IPS DF 19.7 (cell line): ENCODE measurements at regions not wholly inside any gene's neighbourhood (a gene's known extent, or its start where the extent isn't known, plus 50 kb on each side); places are given as distances from the start of the nearest gene placed in this dataset.
"Not testable (repeated sequence)": the region's sequence is repeated elsewhere in the genome, so short reads cannot be mapped to it uniquely, and the experiment has no call there.

Source experiments
- DNase-seq: peaks from one replicate; pipeline ENCODE4 v3.0.0-alpha.2; 2013; ENCODE audit warnings: low read depth, low spot score

DNA sequence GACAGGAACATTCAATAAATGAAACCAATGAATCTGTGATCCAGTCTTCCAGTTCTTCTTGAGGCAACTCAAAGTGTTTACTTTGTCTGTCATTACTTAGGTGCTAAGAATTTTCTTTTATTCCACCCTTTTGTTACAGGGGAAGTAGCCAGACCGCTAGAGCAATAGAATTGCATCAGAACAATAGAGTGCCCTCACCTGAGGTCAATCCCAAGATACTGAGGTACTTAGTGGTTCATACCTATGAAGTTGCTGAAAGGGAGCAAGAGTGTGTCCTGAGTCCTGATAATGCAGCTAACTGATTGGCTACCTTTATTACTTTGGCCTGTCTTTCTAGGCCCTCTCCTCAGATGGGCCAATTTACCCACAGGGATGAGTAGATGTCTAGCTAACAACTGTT, 359.4 kb upstream of the KCNH7 start:
- no peak for DNase-seq

DNA sequence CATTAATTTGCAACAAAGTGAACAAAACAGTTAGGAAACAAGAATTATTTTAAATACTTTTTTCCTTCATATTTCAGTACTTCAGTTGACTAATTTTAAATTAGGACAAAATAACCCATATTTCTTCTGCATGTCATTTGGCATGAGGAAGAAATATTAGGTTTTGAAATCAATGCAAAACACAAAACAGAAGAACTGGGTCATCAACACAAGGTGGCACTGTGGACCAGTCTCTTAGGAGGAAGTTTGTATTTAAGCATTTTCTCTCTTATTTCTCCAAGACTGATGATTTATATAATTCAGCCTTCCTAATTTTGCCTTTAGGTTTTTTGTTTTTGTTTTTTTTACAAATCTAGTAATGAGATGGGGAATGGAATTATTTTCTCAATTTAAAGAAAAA, 352.8 kb upstream of the KCNH7 start:
- no peak for DNase-seq

- no peak for DNase-seq
Measured at GRCh38 chr2:163187995-163188655, 349.6 kb upstream of the KCNH7 start.

DNA sequence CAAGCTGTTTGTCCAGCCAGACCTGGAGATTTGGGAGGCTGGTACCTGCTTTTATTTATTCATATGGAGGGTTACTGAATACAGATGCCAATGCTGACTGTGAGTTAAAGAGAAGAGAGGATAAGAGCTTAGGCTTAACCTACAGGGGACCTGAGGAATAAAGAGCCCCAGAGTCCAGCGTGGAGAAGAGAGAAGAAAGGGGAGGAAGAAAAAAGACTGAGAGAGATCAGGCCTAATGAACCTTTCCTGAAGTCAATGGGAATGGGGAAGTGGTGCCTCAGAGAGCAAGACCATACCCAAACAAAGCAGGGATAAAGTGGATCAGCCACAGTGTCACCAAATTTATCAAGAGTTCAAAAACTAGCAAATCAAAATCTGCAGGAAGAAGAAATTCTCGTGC, 348.6 kb upstream of the KCNH7 start:
- DNase-seq: no peak

- DNase-seq: no peak
Measured at GRCh38 chr2:163185160-163185559, 346.6 kb upstream of the KCNH7 start.

- DNase-seq: no peak
Measured at GRCh38 chr2:163182764-163183354, 344.3 kb upstream of the KCNH7 start.

DNA sequence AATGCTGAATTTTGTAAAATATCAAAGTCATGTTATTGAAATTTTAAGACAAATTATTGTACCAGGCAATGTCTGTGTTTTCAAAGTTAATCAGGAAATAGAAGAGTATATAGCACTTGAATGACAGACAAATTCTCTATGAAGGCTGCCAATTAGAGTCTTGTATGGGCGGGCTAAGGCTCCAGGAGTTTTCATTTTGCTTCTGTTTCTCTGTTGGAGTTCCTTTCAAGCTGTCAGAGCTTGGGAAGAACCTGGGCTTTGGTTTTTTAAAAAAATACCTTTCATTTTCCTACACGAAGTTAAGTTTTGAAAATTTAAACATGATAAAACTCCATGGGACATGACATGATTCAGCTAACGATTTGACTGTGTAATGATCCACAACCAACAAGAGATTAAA, 339.0 kb upstream of the KCNH7 start:
- no peak for DNase-seq

- no peak for DNase-seq
Measured at GRCh38 chr2:163175294-163175693, 336.7 kb upstream of the KCNH7 start.

- DNase-seq: no peak
Measured at GRCh38 chr2:163173591-163173990, 335.0 kb upstream of the KCNH7 start.

DNA sequence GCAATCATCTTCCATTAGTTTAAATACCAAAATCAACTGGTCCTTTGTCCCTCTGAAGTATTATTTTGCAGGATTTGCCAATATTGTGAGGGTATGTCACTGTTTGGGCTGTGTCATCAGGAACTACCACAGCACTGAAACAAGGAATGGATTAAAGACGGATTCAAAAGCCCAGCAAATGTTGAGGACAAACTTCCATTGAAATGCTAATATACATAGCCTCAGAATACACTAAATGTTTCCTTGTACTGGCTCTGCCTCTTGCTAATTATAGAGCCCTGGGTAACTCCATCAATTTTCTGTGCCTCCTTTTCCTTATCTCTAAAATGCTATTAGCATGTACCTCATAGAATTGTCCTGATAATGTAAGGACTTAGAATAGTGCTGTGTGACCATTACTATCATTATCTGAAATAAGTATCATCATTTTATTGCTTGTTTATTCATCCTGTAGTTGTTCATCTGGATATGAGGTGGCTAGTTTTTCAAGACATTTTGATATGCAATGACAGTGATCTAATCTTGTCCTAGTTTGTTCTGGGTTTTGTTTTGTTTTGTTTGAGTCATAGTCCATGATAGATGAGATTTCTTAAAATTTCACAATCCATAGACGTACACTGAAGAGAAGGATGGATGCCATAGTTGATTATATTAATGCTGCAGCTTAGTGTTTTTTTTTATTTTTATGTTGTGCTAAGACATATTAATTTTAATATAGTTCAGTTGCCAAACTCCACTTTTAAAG, 333.4 kb upstream of the KCNH7 start:
- no peak for DNase-seq

DNA sequence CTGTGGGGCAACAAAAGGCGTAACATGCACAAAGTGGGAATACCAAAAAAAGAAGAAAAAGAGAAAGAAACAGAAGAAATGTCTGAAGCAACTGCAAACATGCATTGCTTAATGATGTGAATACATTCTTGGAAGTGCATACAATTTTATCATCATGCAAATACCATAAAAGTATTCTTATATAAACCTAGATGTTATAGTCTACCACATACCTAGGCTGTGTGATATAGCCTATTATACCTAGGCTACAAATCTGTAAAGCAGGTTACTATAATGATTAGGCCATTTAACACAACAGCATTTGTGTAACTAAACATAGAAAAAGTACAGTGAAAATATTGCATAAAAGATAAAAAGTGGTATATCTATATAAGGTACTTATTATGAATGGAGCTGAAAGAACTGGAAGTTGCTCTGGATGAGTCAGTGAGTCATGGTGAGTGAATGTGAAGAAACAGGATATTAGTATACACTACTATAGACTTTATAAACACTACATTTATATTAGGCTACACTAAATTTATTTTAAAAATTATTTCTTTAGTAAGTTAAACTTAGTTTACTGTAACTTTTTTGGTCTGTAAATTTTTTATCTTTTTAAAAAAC, 319.4 kb upstream of the KCNH7 start:
- DNase-seq: no peak

DNA sequence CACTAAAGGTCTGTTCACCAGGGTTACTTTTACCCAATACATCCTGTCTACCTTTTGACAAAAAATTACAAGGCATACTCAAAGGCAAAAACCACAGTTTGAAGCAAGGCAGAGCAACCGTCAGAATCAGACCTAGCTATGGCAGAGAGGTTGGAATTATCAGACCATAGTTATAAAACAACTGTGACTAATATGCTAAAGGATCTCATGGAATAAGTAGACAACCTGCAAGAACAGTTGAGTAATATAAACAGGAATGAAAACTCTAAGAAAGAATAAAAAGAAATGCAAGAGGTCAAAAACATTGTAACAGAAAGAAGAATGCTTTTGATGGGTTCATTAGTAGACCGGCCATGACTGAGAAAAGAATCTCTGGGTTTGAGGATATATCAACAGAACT, 318.8 kb upstream of the KCNH7 start:
- no peak for DNase-seq

- DNase-seq: no peak
Measured at GRCh38 chr2:163155925-163156324, 317.4 kb upstream of the KCNH7 start.

GRCh38 chr2:163155279-163155883, 316.8 kb upstream of the KCNH7 start:
- no peak for DNase-seq

GRCh38 chr2:163142618-163143017, 304.1 kb upstream of the KCNH7 start:
- DNase-seq: no peak

GRCh38 chr2:163138947-163139346, 300.4 kb upstream of the KCNH7 start:
- DNase-seq: no peak

GRCh38 chr2:163135256-163135655, 296.7 kb upstream of the KCNH7 start:
- no peak for DNase-seq

- DNase-seq: no peak
Measured at GRCh38 chr2:163133602-163134001, 295.0 kb upstream of the KCNH7 start.

- no peak for DNase-seq
Measured at GRCh38 chr2:163132850-163133249, 294.3 kb upstream of the KCNH7 start.

DNA sequence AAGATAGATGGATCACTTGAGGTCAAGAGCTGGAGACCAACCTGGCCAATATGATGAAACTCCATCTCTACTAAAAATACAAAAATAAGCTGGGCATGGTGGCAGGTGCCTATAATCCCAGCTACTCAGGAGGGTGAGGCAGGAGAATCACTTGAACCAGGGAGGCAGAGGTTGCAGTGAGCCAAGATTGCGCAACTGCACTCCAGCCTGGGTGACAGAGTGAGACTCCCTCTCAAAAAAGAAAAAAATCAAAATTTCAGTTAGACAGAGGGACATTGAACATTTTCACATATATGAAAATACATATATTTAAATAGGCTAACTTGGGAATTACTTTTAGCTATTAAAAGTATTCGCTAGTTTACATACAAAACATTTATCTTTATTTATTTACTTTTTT, 293.6 kb upstream of the KCNH7 start:
- not testable (repeated sequence) for DNase-seq

GRCh38 chr2:163123526-163123925, 285.0 kb upstream of the KCNH7 start:
- no peak for DNase-seq

DNA sequence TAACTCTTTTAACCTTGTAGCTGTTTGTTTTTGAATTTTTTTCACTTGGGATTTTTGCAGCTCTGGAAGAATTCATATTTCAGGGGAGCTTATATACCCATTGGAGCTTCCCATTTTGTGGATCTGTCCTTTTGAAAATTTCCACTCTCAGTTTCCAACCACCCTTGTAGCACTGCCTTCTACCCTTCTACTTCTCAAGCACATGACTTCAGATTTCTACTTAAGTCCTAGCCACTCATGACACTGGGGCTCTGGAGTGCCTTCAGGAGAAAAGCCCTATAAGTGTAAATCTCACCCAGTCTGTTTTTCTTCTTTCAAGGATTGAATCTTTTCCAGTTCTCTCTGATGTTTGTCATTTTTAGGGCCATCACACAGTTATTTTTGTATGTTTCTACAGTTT, 283.7 kb upstream of the KCNH7 start:
- DNase-seq: no peak
